ENCODE measurements at regions not wholly inside any gene's neighbourhood (a gene's known extent, or its start where the extent isn't known, plus 50 kb on each side); places are given as distances from the start of the nearest gene placed in this dataset.

DNA sequence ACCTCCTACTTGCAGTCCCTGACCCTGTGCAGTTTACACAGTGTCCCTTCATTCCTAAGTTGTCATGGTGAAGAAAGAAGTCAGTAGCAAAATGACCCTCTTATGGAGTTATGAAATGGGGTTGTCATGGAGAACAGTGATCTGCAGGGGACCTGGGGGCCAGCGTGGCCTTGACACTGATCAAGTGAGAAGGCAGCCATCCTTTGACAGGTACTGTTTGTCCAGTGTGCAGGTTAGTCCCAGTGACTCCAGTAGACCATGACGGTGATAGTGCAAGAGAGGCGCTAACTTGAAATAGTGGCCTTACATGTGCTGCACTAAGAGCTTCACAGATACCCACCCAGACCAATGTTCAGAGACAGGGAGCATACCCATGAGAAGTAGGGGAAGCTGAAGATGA lies 87.9 kb downstream of the IL12A start:
- no peak for TF ChIP-seq POLR2A (IDR thresholded peaks at IDR 0.05)
- TF ChIP-seq, protein P1, sequence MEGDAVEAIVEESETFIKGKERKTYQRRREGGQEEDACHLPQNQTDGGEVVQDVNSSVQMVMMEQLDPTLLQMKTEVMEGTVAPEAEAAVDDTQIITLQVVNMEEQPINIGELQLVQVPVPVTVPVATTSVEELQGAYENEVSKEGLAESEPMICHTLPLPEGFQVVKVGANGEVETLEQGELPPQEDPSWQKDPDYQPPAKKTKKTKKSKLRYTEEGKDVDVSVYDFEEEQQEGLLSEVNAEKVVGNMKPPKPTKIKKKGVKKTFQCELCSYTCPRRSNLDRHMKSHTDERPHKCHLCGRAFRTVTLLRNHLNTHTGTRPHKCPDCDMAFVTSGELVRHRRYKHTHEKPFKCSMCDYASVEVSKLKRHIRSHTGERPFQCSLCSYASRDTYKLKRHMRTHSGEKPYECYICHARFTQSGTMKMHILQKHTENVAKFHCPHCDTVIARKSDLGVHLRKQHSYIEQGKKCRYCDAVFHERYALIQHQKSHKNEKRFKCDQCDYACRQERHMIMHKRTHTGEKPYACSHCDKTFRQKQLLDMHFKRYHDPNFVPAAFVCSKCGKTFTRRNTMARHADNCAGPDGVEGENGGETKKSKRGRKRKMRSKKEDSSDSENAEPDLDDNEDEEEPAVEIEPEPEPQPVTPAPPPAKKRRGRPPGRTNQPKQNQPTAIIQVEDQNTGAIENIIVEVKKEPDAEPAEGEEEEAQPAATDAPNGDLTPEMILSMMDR (IDR thresholded peaks at IDR 0.05), result no peak
